ENCODE measurements at regions not wholly inside any gene's neighbourhood (a gene's known extent, or its start where the extent isn't known, plus 50 kb on each side); places are given as distances from the start of the nearest gene placed in this dataset.

DNA sequence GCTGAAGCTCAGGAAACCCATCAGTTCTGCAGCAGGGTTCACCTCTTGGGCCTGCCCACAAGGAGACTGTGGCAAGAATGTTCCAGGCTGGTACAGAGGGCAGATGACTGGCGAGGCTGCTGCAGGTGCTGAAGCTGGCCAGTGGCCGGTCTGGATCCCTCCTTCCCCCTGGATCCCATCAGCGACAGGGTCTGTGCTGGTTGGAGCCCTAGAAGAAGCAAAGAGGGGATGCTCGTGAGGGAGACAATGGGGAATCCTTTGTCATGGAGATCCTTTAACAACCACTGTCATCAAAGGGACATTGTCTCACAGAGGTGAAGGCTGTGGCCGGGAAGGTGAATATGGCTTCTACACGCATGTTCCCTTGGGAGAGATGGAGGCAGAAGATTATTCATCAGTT, 211.4 kb upstream of the TMEM132C start:
- POLR2A ChIA-PET, result no interaction called here

More for the DNA sequence above, 211.4 kb upstream of the TMEM132C start:
- Histone ChIP-seq H3K36me3 (ENCODE audit: control insufficient read depth in 2 of 2, insufficient read depth in 2 of 2, low read length in 1 of 2) (no peaks in the 10 kb centered on the region), H3K4me2 (ENCODE audit: control insufficient read depth, insufficient read depth) (no peak overlapping the region), H4K20me1 (ENCODE audit: control insufficient read depth, insufficient read depth) (no peaks in the 10 kb centered on the region), H3K9me3 (replicated peaks; ENCODE audit: control insufficient read depth, insufficient read depth, low read length) (no peaks in the 10 kb centered on the region), H2AFZ (ENCODE audit: control insufficient read depth, low read depth, low read length) (no peak overlapping the region), H3K4me3 (no peak overlapping the region), H3K27me3 (replicated peaks in 1 of 2; ENCODE audit: control insufficient read depth in 2 of 2, insufficient read depth in 2 of 2, low read length in 1 of 2) (no peaks in the 10 kb centered on the region), H3K27ac (ENCODE audit: control insufficient read depth, insufficient read depth) (no peak overlapping the region), H3K9ac (ENCODE audit: control insufficient read depth, insufficient read depth, low read length) (no peak overlapping the region), H3K79me2 (ENCODE audit: control insufficient read depth, insufficient read depth, low read length) (no peaks in the 10 kb centered on the region), H3K4me1 (ENCODE audit: control insufficient read depth, insufficient read depth, low read length) (no peaks in the 10 kb centered on the region)
- no TSS peak for BruUV-seq (replicated peaks)
- ATAC-seq, result no peak
- in situ Hi-C loops (cut with MboI), result no loop called here
- TF ChIP-seq HDAC2 (IDR thresholded peaks at IDR 0.05) (no peak), ZNF274 (IDR thresholded peaks at IDR 0.05; ENCODE audit: insufficient read depth, insufficient read length) (no peak), SREBF2 (IDR thresholded peaks at IDR 0.05; ENCODE audit: low read length) (no peak), MEF2B (IDR thresholded peaks at IDR 0.05; ENCODE audit: partially characterized antibody, poor library complexity, severe bottlenecking) (no peak), USF1 (IDR thresholded peaks at IDR 0.05; ENCODE audit: borderline replicate concordance, extremely low read length, insufficient read depth, low read depth, low read length) (no peak), NFYA (IDR thresholded peaks at IDR 0.05; ENCODE audit: borderline replicate concordance, low read depth, low read length) (no peak), RBBP5 (conservative IDR thresholded peaks at IDR 0.05) (no peak), E2F4 (IDR thresholded peaks at IDR 0.05; ENCODE audit: low read depth, low read length) (no peak), ESRRA (IDR thresholded peaks at IDR 0.05; ENCODE audit: low read length) (no peak), NR2C2 (IDR thresholded peaks at IDR 0.05; ENCODE audit: borderline replicate concordance, control insufficient read depth, insufficient read length, low read depth) (no peak)
- TF ChIP-seq, protein P1, sequence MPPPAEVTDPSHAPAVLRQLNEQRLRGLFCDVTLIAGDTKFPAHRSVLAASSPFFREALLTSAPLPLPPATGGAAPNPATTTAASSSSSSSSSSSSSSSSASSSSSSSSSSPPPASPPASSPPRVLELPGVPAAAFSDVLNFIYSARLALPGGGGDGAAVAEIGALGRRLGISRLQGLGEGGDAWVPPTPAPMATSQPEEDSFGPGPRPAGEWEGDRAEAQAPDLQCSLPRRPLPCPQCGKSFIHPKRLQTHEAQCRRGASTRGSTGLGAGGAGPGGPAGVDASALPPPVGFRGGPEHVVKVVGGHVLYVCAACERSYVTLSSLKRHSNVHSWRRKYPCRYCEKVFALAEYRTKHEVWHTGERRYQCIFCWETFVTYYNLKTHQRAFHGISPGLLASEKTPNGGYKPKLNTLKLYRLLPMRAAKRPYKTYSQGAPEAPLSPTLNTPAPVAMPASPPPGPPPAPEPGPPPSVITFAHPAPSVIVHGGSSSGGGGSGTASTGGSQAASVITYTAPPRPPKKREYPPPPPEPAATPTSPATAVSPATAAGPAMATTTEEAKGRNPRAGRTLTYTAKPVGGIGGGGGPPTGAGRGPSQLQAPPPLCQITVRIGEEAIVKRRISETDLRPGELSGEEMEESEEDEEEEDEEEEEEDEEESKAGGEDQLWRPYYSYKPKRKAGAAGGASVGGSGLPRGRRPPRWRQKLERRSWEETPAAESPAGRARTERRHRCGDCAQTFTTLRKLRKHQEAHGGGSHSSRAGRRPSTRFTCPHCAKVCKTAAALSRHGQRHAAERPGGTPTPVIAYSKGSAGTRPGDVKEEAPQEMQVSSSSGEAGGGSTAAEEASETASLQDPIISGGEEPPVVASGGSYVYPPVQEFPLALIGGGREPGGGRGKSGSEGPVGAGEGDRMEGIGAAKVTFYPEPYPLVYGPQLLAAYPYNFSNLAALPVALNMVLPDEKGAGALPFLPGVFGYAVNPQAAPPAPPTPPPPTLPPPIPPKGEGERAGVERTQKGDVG (CRISPR knock-in tag; IDR thresholded peaks at IDR 0.05), result no peak
- TF ChIP-seq, protein P2, sequence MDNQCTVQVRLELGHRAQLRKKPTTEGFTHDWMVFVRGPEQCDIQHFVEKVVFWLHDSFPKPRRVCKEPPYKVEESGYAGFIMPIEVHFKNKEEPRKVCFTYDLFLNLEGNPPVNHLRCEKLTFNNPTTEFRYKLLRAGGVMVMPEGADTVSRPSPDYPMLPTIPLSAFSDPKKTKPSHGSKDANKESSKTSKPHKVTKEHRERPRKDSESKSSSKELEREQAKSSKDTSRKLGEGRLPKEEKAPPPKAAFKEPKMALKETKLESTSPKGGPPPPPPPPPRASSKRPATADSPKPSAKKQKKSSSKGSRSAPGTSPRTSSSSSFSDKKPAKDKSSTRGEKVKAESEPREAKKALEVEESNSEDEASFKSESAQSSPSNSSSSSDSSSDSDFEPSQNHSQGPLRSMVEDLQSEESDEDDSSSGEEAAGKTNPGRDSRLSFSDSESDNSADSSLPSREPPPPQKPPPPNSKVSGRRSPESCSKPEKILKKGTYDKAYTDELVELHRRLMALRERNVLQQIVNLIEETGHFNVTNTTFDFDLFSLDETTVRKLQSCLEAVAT (IDR thresholded peaks at IDR 0.05), result no peak
- DNase-seq (ENCODE audit: low read depth, low spot score), result no peak
- intact Hi-C loops (cut with micrococcal nuclease; ENCODE audit: unreplicated experiment), result no loop called here
- FAIRE-seq, result no peak
- CTCF ChIA-PET, result no interaction called here
- SMC1A ChIA-PET (ENCODE audit: uncharacterized antibody, unreplicated experiment), result no interaction called here
- 34% methylated on average over 6 of the region's 6 CpGs for WGBS (ENCODE audit: insufficient coverage, insufficient replicate concordance, low lambda C conversion rate, missing lambda C conversion rate)
- RAD21 ChIA-PET (ENCODE audit: unreplicated experiment), result no interaction called here
